ENCODE measurements at regions not wholly inside any gene's neighbourhood (a gene's known extent, or its start where the extent isn't known, plus 50 kb on each side); places are given as distances from the start of the nearest gene placed in this dataset.
"Not testable (repeated sequence)": the region's sequence is repeated elsewhere in the genome, so short reads cannot be mapped to it uniquely, and the experiment has no call there.

DNA sequence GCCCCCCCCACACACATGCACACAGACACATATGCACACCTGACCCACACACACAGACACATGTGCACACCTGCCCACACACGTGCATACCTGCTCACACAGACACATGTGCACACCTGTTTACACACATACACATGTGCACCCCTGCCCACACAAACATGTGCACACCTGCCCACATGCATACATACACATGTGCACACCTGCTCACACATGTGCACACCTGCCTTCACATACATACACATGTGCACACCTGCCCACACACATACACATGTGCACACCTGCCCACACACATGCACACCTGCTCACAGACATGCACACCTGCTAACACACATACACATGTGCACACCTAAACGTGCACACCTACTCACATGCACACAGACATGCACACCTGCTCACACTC lies 147.0 kb upstream of the FOXD4L5 start:
- no peaks in the 10 kb centered on the region for H3K36me3 ChIP-seq (ENCODE audit: insufficient read depth, low read length)
- H3K27me3 ChIP-seq (ENCODE audit: insufficient read depth, low read length), result no peaks in the 10 kb centered on the region
- no peaks in the 10 kb centered on the region for H3K79me2 ChIP-seq (ENCODE audit: control insufficient read depth, insufficient read depth, low read length, unreplicated experiment)
- no peak overlapping the region for H3K4me3 ChIP-seq (ENCODE audit: low read depth, low read length)
- H3K4me1 ChIP-seq (ENCODE audit: control insufficient read depth, insufficient read depth, low read length, unreplicated experiment), result no peaks in the 10 kb centered on the region
- H2AFZ ChIP-seq (ENCODE audit: low read length, unreplicated experiment), result no peak overlapping the region
- no peak overlapping the region for H3K27ac ChIP-seq (ENCODE audit: low read depth, low read length)

DNA sequence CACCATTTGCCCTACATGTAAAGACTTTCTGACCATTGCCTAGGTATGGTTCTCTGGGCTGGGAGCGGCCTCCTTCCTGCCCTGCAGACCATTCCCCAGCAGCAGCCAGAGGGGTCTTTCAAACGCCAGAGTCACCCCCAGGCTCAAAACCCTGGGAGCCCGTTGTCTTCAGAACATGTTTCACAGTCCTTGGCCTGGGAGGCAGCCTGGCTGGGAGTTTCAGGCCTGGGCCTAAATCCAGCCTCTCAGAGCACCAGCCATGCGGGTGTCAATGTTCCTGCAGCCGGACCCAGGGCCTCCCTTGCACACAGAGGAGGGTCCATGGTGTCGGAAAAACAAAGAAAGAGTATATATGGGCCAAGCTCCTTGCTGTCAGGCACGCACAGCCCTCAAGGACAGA lies 145.2 kb upstream of the FOXD4L5 start:
- no peak overlapping the region for H3K27ac ChIP-seq (ENCODE audit: low read depth, low read length)
- H3K27me3 ChIP-seq (ENCODE audit: insufficient read depth, low read length), result no peaks in the 10 kb centered on the region
- H3K4me3 ChIP-seq (ENCODE audit: low read depth, low read length), result no peak overlapping the region
- no peaks in the 10 kb centered on the region for H3K79me2 ChIP-seq (ENCODE audit: control insufficient read depth, insufficient read depth, low read length, unreplicated experiment)
- no peaks in the 10 kb centered on the region for H3K36me3 ChIP-seq (ENCODE audit: insufficient read depth, low read length)
- no peaks in the 10 kb centered on the region for H3K4me1 ChIP-seq (ENCODE audit: control insufficient read depth, insufficient read depth, low read length, unreplicated experiment)
- H2AFZ ChIP-seq (ENCODE audit: low read length, unreplicated experiment), result no peak overlapping the region

DNA sequence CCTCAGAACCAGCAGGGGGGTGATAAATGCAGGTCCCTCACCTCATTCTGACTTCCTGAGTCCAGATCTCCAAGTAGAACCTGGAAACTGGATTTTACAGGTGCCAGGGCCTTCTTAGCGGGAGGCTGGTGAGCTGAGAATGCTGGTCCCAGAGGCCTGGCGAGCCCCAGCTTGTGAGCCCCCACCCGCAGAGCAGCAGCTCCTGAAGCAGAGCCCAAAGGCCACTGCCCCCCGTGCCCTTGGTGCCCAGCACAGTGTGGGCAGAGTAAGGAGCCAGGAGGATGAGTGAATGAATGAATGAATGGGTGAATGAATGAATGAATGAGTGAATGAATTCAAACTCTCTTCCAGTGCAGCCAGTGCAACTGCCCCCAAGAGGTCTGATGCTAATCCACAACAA lies 142.4 kb upstream of the FOXD4L5 start:
- H3K4me3 ChIP-seq (ENCODE audit: low read depth, low read length); H3K27me3 ChIP-seq (ENCODE audit: insufficient read depth, low read length); H3K36me3 ChIP-seq (ENCODE audit: insufficient read depth, low read length); H3K79me2 ChIP-seq (ENCODE audit: control insufficient read depth, insufficient read depth, low read length, unreplicated experiment); H3K27ac ChIP-seq (ENCODE audit: low read depth, low read length); H3K4me1 ChIP-seq (ENCODE audit: control insufficient read depth, insufficient read depth, low read length, unreplicated experiment); H2AFZ ChIP-seq (ENCODE audit: low read length, unreplicated experiment): not testable (repeated sequence)

GRCh38 chr9:65426813-65427212 lies 141.8 kb upstream of the FOXD4L5 start:
- not testable (repeated sequence) for H3K27ac ChIP-seq (ENCODE audit: low read depth, low read length); H3K79me2 ChIP-seq (ENCODE audit: control insufficient read depth, insufficient read depth, low read length, unreplicated experiment); H3K4me3 ChIP-seq (ENCODE audit: low read depth, low read length); H3K27me3 ChIP-seq (ENCODE audit: insufficient read depth, low read length); H3K4me1 ChIP-seq (ENCODE audit: control insufficient read depth, insufficient read depth, low read length, unreplicated experiment); H2AFZ ChIP-seq (ENCODE audit: low read length, unreplicated experiment); H3K36me3 ChIP-seq (ENCODE audit: insufficient read depth, low read length)

DNA sequence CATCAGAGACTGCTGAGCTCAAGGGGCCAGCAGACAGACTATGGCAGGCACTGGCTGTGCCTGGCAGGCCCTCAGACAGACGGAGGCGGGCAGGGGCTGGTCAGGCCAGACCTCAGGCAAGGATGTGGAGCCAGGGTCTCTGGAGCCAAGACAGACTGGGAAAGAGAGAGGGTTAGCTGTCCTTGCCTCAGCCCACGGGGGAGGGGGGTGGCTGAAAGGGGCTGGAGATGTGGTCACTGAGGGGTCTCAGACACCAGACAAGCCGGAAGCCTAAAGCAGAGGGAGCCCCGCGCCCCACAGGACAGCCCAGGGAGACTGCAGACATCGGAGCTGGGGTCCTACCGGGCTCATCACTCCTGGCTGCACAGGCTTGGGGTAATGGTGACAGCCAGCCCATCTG lies 141.2 kb upstream of the FOXD4L5 start:
- no peak overlapping the region for H3K27ac ChIP-seq (ENCODE audit: low read depth, low read length)
- H2AFZ ChIP-seq (ENCODE audit: low read length, unreplicated experiment), result no peak overlapping the region
- no peaks in the 10 kb centered on the region for H3K79me2 ChIP-seq (ENCODE audit: control insufficient read depth, insufficient read depth, low read length, unreplicated experiment)
- H3K4me3 ChIP-seq (ENCODE audit: low read depth, low read length), result no peak overlapping the region
- H3K36me3 ChIP-seq (ENCODE audit: insufficient read depth, low read length), result no peaks in the 10 kb centered on the region
- no peaks in the 10 kb centered on the region for H3K27me3 ChIP-seq (ENCODE audit: insufficient read depth, low read length)
- H3K4me1 ChIP-seq (ENCODE audit: control insufficient read depth, insufficient read depth, low read length, unreplicated experiment), result no peaks in the 10 kb centered on the region

DNA sequence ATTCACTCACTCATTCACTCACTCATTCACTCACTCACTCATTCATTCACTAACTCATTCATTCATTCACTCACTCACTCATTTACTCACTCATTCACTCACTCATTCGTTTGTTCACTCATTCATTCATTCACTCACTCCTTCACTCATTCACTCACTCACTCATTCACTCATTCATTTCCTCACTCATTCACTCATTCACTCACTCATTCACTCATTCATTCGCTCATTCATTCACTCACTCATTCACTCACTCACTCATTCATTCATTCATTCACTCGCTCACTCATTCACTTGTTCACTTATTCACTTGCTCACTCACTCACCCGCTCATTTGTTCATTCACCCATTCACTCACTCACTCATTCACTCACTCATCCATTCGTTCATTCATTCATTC lies 140.2 kb upstream of the FOXD4L5 start:
- not testable (repeated sequence) for H3K27me3 ChIP-seq (ENCODE audit: insufficient read depth, low read length); H3K4me3 ChIP-seq (ENCODE audit: low read depth, low read length); H3K4me1 ChIP-seq (ENCODE audit: control insufficient read depth, insufficient read depth, low read length, unreplicated experiment); H3K79me2 ChIP-seq (ENCODE audit: control insufficient read depth, insufficient read depth, low read length, unreplicated experiment); H2AFZ ChIP-seq (ENCODE audit: low read length, unreplicated experiment); H3K27ac ChIP-seq (ENCODE audit: low read depth, low read length); H3K36me3 ChIP-seq (ENCODE audit: insufficient read depth, low read length)

DNA sequence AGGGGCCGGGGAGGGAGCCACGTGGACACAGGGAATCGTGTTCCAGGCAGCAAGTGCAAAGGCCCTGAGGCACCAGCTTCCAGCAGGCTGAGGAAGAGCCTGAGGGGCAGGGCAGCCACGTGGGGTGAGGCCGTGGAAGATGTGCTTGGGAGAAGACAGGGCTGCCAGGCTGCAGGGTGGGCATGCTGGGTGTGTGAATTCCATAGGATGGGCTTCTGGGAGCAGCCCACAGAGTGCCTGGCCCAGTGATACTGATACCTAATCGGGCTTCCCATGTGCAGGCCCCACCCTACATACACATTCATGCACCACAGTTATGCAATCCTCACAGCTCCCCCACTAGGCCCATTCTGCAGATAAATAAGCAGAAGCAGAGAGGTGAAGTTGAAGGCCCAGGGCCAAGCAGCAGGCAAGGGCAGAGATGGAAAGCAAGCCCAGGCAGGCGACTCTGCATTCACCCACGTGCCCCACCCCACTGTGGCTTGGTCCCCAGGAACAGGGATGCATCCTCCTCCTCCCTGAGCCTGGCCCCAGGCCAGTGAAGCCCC lies 139.5 kb upstream of the FOXD4L5 start:
- not testable (repeated sequence) for H3K4me1 ChIP-seq (ENCODE audit: control insufficient read depth, insufficient read depth, low read length, unreplicated experiment); H3K4me3 ChIP-seq (ENCODE audit: low read depth, low read length); H3K27ac ChIP-seq (ENCODE audit: low read depth, low read length); H3K27me3 ChIP-seq (ENCODE audit: insufficient read depth, low read length); H3K79me2 ChIP-seq (ENCODE audit: control insufficient read depth, insufficient read depth, low read length, unreplicated experiment); H3K36me3 ChIP-seq (ENCODE audit: insufficient read depth, low read length); H2AFZ ChIP-seq (ENCODE audit: low read length, unreplicated experiment)

- not testable (repeated sequence) for H3K27me3 ChIP-seq (ENCODE audit: insufficient read depth, low read length); H3K4me3 ChIP-seq (ENCODE audit: low read depth, low read length); H3K79me2 ChIP-seq (ENCODE audit: control insufficient read depth, insufficient read depth, low read length, unreplicated experiment); H2AFZ ChIP-seq (ENCODE audit: low read length, unreplicated experiment); H3K27ac ChIP-seq (ENCODE audit: low read depth, low read length); H3K36me3 ChIP-seq (ENCODE audit: insufficient read depth, low read length); H3K4me1 ChIP-seq (ENCODE audit: control insufficient read depth, insufficient read depth, low read length, unreplicated experiment)
Measured at GRCh38 chr9:65423691-65424436, 138.9 kb upstream of the FOXD4L5 start.

DNA sequence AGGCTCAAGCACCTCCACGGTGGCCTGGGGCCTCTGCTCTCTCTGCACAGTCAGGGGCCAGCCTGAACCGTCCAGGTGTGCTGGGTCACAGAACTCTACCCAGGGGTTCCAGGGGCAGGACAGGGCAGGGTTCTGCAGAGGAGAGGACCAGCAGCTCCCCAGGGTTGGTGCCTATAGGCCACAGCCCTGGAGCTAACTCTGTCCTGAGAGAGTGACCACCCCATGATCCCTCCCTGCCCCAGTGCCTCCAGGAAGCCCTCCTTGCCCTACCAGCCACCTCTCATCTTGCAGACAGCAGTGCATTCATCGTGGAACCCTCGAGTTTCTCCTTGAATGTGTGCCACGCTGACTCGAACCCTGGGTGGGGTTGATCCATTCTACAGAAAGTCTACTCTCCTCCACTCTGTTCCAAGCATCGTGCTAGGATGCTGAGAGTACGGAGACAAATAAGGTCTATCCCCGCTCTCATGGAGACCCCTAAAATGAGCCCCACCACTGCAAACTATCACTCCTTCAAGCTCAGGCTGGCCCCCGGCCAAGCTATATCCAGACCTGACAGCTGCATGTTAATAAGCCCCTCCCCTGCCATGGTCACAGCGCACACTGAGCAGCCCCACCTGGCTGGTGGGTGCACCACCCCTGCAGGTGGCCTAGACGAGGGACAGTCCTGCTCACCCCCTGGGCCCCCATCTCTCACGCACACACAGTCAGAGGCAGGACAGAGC lies 138.1 kb upstream of the FOXD4L5 start:
- not testable (repeated sequence) for H3K4me1 ChIP-seq (ENCODE audit: control insufficient read depth, insufficient read depth, low read length, unreplicated experiment); H3K4me3 ChIP-seq (ENCODE audit: low read depth, low read length); H2AFZ ChIP-seq (ENCODE audit: low read length, unreplicated experiment); H3K36me3 ChIP-seq (ENCODE audit: insufficient read depth, low read length); H3K27me3 ChIP-seq (ENCODE audit: insufficient read depth, low read length); H3K79me2 ChIP-seq (ENCODE audit: control insufficient read depth, insufficient read depth, low read length, unreplicated experiment); H3K27ac ChIP-seq (ENCODE audit: low read depth, low read length)

DNA sequence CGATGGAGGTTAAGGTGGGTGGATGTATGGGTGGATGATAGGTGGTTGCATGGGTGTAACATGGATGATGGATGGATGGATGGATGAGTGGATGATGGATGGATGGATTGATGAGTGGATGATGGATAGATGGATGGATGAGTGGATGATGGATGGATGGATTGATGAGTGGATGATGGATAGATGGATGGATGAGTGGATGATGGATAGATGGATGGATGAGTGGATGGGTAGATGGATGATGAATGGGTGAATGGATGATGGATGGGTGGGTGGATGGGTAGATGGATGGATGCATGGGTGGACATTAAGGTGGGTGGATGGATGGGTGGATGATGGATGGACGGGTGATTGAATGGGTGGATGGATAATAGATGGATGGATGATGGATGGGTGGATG lies 136.5 kb upstream of the FOXD4L5 start:
- H2AFZ ChIP-seq (ENCODE audit: low read length, unreplicated experiment); H3K4me1 ChIP-seq (ENCODE audit: control insufficient read depth, insufficient read depth, low read length, unreplicated experiment); H3K36me3 ChIP-seq (ENCODE audit: insufficient read depth, low read length); H3K79me2 ChIP-seq (ENCODE audit: control insufficient read depth, insufficient read depth, low read length, unreplicated experiment); H3K27ac ChIP-seq (ENCODE audit: low read depth, low read length); H3K27me3 ChIP-seq (ENCODE audit: insufficient read depth, low read length); H3K4me3 ChIP-seq (ENCODE audit: low read depth, low read length): not testable (repeated sequence)

GRCh38 chr9:65420771-65421170 lies 135.8 kb upstream of the FOXD4L5 start:
- H3K4me1 ChIP-seq (ENCODE audit: control insufficient read depth, insufficient read depth, low read length, unreplicated experiment), result no peaks in the 10 kb centered on the region
- no peak overlapping the region for H3K27ac ChIP-seq (ENCODE audit: low read depth, low read length)
- H3K27me3 ChIP-seq (ENCODE audit: insufficient read depth, low read length), result no peaks in the 10 kb centered on the region
- H3K79me2 ChIP-seq (ENCODE audit: control insufficient read depth, insufficient read depth, low read length, unreplicated experiment), result no peaks in the 10 kb centered on the region
- H2AFZ ChIP-seq (ENCODE audit: low read length, unreplicated experiment), result no peak overlapping the region
- H3K4me3 ChIP-seq (ENCODE audit: low read depth, low read length), result no peak overlapping the region
- H3K36me3 ChIP-seq (ENCODE audit: insufficient read depth, low read length), result no peaks in the 10 kb centered on the region
